ENCODE measurements at regions not wholly inside any gene's neighbourhood (a gene's known extent, or its start where the extent isn't known, plus 50 kb on each side); places are given as distances from the start of the nearest gene placed in this dataset.

GRCh38 chr6:50637267-50637666 lies 76.1 kb upstream of the TFAP2D start:
- TF ChIP-seq CTCF (IDR thresholded peaks at IDR 0.05) (no peak), POLR2A (IDR thresholded peaks at IDR 0.05) (no peak)
- intact Hi-C loops (cut with DNase I), result no loop called here
- Histone ChIP-seq H3K4me3 (no peak overlapping the region), H3K9me3 (no peaks in the 10 kb centered on the region), H3K27ac (no peak overlapping the region), H3K4me1 (no peaks in the 10 kb centered on the region), H3K36me3 (replicated peaks in 1 of 2; ENCODE audit: insufficient read depth in 1 of 2, low read depth in 2 of 2) (no peaks in the 10 kb centered on the region), H3K27me3 (no peaks in the 10 kb centered on the region)
- DNase-seq (peak in 2 of 4 donors; percentile 23 to 24), ATAC-seq (peak; percentile 30)
- 2 to 7% methylated on average over 4 of the region's 4 CpGs for WGBS, 2 donors

GRCh38 chr6:50649086-50649485 lies 64.2 kb upstream of the TFAP2D start:
- WGBS, 2 donors, result 81 to 83% methylated on average over 2 of the region's 2 CpGs
- Histone ChIP-seq H3K9me3 (peaks cover 0 to 8% (median 0%) of the 10 kb centered on the region in 3 donors), H3K27ac (no peak overlapping the region), H3K4me1 (no peaks in the 10 kb centered on the region), H3K27me3 (peaks cover 0 to 3% of the 10 kb centered on the region in 2 donors), H3K36me3 (replicated peaks in 1 of 2; ENCODE audit: insufficient read depth in 1 of 2, low read depth in 2 of 2) (no peaks in the 10 kb centered on the region), H3K4me3 (no peak overlapping the region)
- intact Hi-C loops (cut with DNase I), result no loop called here
- no peak for DNase-seq
- no peak for ATAC-seq
- no peak for TF ChIP-seq CTCF (IDR thresholded peaks at IDR 0.05)
- no peak for TF ChIP-seq POLR2A (IDR thresholded peaks at IDR 0.05)

GRCh38 chr6:50653253-50653652 lies 60.1 kb upstream of the TFAP2D start:
- Histone ChIP-seq H3K27ac (no peak overlapping the region), H3K9me3 (peaks cover 0 to 8% (median 0%) of the 10 kb centered on the region in 3 donors), H3K27me3 (peaks cover 0 to 3% of the 10 kb centered on the region in 2 donors), H3K36me3 (replicated peaks in 1 of 2; ENCODE audit: insufficient read depth in 1 of 2, low read depth in 2 of 2) (no peaks in the 10 kb centered on the region), H3K4me3 (no peak overlapping the region), H3K4me1 (no peaks in the 10 kb centered on the region)
- intact Hi-C loops (cut with DNase I), result no loop called here
- TF ChIP-seq CTCF (IDR thresholded peaks at IDR 0.05), result no peak
- no peak for TF ChIP-seq POLR2A (IDR thresholded peaks at IDR 0.05)
- ATAC-seq (no peak), DNase-seq (no peak)
- 46 to 48% methylated on average over 3 of the region's 3 CpGs for WGBS, 2 donors

- peaks cover 0 to 4% (median 0%) of the 10 kb centered on the region in 3 donors for H3K9me3 ChIP-seq
- H3K4me3 ChIP-seq, result no peak overlapping the region
- WGBS, 2 donors, result 45 to 47% methylated on average over 2 of the region's 2 CpGs
- H3K36me3 ChIP-seq (replicated peaks in 1 of 2; ENCODE audit: insufficient read depth in 1 of 2, low read depth in 2 of 2), result no peaks in the 10 kb centered on the region
- ATAC-seq (no peak), DNase-seq (no peak)
- intact Hi-C loops (cut with DNase I), result no loop called here
- TF ChIP-seq POLR2A (IDR thresholded peaks at IDR 0.05), result no peak
- no peak for TF ChIP-seq CTCF (IDR thresholded peaks at IDR 0.05)
- no peak overlapping the region for H3K27ac ChIP-seq
- H3K4me1 ChIP-seq, result no peaks in the 10 kb centered on the region
- H3K27me3 ChIP-seq, result peaks cover 0 to 1% of the 10 kb centered on the region in 2 donors
Measured at GRCh38 chr6:50654155-50654554, 59.2 kb upstream of the TFAP2D start.

- TF ChIP-seq CTCF (IDR thresholded peaks at IDR 0.05) (peak; percentile 24 to 57 (median 41)), POLR2A (IDR thresholded peaks at IDR 0.05) (no peak)
- ATAC-seq (no peak), DNase-seq (peak in 1 of 4 donors; percentile 6)
- intact Hi-C loops (cut with DNase I), result no loop called here
- H3K27ac ChIP-seq, result no peak overlapping the region
- H3K36me3 ChIP-seq (replicated peaks in 1 of 2; ENCODE audit: insufficient read depth in 1 of 2, low read depth in 2 of 2), result no peaks in the 10 kb centered on the region
- H3K4me1 ChIP-seq, result no peaks in the 10 kb centered on the region
- no peak overlapping the region for H3K4me3 ChIP-seq
- H3K27me3 ChIP-seq, result no peaks in the 10 kb centered on the region
- H3K9me3 ChIP-seq, result no peaks in the 10 kb centered on the region
- 21 to 23% methylated on average over 4 of the region's 4 CpGs for WGBS, 2 donors
Measured at GRCh38 chr6:50655848-50656453, 57.4 kb upstream of the TFAP2D start.

Data from body of pancreas (tissue), 4 donors.